ENCODE measurements at regions not wholly inside any gene's neighbourhood (a gene's known extent, or its start where the extent isn't known, plus 50 kb on each side); places are given as distances from the start of the nearest gene placed in this dataset.

DNA sequence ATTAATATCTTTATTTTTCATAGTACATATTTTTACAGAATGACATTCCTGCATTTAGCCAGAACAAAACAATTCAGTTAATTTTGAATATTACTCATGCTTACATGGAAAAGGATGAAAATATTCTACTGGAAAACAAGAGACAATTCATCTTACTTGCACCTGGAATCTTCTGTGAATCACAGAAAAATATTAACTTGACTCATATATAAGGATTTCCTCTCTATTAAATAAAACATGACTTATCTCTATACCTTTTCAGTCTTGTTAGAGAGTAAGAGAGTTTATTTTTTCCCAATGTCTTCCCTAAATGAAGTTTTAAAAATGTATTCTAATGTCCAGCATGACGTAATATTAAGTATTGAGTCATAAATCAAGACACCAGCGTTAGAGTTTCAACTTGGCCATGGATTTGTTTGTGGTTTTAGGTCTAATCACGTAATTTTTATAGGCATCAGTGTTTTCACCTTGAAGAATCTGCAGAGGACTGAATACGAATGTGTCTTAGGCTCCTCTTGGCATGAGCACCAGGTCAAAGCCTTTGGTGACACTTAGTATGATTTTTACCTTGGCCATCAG, 445.1 kb upstream of the JAG1 start:
- DNase-seq (ENCODE audit: low spot score): no peak
- ATAC-seq (ENCODE audit: low FRiP score): no peak
- TF ChIP-seq CTCF (IDR thresholded peaks at IDR 0.05): no peak

DNA sequence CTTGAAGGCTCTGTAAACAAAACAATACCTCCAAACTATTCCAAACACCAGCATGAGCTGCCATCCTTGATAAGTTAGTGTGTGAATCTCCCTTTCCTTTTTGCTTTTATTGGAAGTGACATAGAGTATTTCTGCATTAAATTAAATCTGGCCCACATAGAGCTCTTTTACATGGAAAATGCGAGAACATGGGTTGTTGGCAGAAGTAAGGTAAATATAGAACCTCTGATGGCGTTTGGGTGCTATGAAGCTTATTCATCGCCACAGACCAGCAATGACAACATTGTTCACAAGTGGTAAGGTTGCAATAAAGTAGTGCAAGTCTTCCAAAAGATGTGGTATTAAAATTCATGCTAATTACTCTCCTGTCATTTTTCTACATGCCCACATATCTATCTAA, 445.8 kb upstream of the JAG1 start:
- TF ChIP-seq CTCF (IDR thresholded peaks at IDR 0.05): no peak
- DNase-seq (ENCODE audit: low spot score) (no peak), ATAC-seq (ENCODE audit: low FRiP score) (no peak)

DNA sequence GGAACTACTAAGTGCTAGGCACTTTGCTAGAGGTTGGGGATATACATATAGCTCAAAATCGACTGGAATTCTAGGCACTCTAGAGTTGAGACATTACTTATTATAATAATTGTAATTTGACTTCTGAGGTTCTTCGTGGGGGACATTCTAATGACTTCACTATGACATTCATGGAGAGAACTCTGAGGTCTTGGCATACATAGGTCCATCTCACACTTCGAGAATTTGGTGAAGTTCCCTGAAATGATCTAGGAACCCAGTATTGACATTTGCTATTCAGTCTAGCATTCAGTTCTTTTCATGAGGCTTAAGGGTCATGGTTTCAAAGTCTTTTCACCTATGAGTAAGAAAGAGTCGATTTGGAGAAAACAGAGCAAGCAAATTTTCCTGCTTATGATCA, 446.6 kb upstream of the JAG1 start:
- no peak for DNase-seq (ENCODE audit: low spot score)
- ATAC-seq (ENCODE audit: low FRiP score): no peak
- TF ChIP-seq CTCF (IDR thresholded peaks at IDR 0.05): no peak

GRCh38 chr20:11124849-11125505, 451.2 kb upstream of the JAG1 start:
- ATAC-seq (ENCODE audit: low FRiP score) (no peak), DNase-seq (ENCODE audit: low spot score) (no peak)
- TF ChIP-seq CTCF (IDR thresholded peaks at IDR 0.05): no peak

DNA sequence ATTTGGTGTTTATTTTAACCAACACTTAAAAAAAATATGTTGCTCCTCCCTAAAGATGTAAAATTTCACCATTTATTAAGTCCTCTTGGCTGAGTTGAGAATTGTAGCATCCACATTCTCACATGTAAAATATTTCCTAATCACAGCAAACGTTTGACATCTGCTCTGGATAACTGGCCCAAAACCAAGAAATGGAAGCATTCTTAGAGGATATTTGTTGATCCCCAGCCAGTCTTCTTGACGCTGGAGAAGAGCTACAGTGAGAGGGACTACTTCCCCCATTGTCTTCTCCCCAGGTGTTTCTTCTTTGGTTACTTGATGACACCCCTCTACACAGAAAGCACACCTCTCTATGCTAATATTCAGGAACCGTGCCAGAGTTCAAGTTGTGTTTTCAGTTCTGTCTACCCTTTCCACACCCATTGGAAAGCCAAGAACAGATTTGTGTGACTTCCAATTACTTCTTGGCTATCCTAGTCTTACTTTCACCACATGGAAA, 454.5 kb upstream of the JAG1 start:
- DNase-seq (ENCODE audit: low spot score): no peak
- no peak for TF ChIP-seq CTCF (IDR thresholded peaks at IDR 0.05)
- no peak for ATAC-seq (ENCODE audit: low FRiP score)

- no peak for ATAC-seq (ENCODE audit: low FRiP score)
- DNase-seq (ENCODE audit: low spot score): no peak
- no peak for TF ChIP-seq CTCF (IDR thresholded peaks at IDR 0.05)
Measured at GRCh38 chr20:11128721-11129120, 454.9 kb upstream of the JAG1 start.

DNA sequence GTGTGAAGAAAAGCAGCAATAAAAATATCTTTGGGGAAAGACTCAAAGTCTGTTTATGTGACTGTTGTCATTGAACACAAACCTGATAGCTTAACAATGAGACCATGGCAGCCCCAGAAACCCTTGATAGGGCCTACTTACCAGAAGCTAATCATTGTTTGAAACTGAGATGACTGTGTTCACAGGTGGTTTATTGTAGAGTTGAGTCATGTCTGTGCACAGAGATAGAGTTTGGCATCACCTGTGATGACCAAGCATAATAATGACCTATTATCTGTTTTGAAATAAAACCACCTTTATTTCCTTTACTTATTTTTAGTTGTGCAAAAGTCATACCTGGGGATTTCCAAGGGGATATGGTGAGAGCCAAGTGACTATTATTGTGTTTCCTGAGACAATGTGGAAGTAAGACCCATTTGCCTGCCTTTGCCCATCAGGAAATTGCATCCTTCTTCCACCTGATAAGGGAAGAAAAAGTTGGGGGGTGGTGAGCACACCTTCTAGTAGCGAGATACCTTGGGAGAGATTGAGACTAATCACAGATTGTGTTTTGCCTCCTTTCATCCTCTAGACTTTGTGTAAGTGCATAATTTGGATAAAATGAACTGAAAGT, 456.9 kb upstream of the JAG1 start:
- no peak for TF ChIP-seq CTCF (IDR thresholded peaks at IDR 0.05)
- ATAC-seq (ENCODE audit: low FRiP score) (no peak), DNase-seq (ENCODE audit: low spot score) (no peak)

All from omental fat pad (tissue), 3 donors.